NCI-H748 (cell line): ENCODE measurements at regions not wholly inside any gene's neighbourhood (a gene's known extent, or its start where the extent isn't known, plus 50 kb on each side); places are given as distances from the start of the nearest gene placed in this dataset.
"Not testable (repeated sequence)": the region's sequence is repeated elsewhere in the genome, so short reads cannot be mapped to it uniquely, and the experiment has no call there.

Source experiments
- DNase-seq: peaks from one replicate; lab custom pipeline; 2025; ENCODE audit not compliant: unreplicated experiment; lab: John Stamatoyannopoulos, UW

DNA sequence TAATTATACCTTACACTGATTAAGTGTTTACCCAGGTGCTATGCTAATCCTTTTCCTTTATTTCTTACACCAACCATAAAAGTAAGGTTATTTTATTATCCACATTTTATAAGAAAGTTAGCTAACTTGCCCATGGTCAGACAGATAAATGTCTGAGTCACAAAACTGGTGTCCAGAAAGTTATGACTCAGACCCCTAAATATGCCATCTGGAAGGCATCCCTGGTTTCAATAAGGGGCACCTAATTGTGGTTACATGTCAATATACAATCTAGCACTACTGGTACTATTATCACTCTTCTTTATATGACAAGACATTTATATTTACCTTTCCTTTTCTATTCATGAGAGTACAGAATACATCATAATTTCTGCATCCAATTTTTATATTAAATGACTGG lies 496.5 kb upstream of the ADGRL2 start:
- DNase-seq, result peak; percentile 29

DNA sequence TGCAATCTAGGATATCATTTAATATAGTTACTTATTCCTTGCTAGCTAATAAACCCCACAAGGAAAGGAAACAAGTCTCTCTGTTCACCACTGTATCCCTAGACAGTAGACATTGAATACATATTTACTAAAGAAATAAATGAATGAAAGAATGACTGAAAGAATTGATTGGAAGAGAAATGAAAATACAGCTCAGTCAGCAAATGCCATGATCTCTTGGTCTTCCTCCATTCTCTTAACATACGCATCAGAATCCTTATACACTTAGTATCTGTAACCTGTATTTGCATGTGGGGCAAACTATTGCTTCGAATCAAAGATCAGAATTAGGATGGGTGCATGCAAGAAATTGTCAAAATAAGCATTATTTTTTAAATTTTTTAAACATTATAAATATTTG lies 500.8 kb upstream of the ADGRL2 start:
- DNase-seq, result no peak

DNA sequence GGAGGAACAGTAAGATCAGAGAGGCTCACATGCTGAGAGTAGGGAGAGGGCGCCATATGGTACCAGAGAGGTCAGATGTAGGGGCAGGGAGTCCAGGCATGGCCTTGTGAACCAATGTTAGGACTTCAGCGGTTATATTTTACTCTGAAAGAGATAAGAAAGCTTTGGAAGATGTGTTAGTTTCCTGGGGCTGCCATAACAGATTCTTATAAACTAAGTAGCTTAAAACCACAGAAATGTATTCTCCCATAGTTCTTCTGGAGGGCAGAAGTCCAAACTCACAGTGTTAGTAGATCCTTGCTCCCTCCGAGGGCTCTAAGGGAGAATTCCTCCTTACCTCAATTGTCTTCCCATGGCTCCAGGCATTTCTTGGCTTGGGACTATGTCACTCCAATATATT lies 502.5 kb upstream of the ADGRL2 start:
- DNase-seq, result no peak

DNA sequence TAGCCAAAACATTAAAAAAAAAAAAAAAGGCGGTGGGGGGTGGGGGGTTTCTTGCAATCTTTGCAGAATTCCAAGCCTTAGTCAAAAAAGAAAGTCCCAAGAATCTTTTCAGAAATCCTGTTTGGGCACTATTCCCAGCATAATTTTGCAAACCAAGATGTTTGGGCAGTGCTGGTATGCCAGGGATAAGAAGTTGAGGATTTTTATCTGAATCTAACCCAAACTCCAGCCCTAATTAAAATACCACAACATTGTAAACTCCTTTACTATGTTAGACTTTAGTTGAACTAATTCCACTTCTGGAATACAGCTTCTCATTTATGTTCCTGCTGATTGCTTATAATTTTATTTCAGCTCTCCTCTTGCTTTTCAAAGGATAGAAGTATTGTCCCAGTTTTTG lies 504.1 kb upstream of the ADGRL2 start:
- no peak for DNase-seq

DNA sequence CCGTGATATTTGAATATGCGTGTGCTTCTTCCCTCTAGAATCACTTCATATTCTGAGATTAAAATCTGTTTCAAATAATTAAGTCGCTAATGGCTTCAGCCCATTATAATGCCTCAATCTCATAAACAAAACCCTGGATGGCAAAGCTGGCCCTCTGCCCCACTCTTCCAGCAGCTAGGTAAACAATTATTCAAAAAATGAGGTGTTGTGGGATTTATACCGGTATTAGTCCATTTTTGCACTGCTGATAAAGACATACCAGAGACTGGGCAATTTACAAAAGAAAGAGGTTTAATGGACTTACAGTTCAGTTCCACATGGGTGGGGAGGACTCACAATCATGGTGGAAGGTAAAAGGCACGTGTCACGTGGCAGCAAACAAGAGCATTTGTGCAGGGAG lies 510.4 kb upstream of the ADGRL2 start:
- peak; percentile 32 for DNase-seq

DNA sequence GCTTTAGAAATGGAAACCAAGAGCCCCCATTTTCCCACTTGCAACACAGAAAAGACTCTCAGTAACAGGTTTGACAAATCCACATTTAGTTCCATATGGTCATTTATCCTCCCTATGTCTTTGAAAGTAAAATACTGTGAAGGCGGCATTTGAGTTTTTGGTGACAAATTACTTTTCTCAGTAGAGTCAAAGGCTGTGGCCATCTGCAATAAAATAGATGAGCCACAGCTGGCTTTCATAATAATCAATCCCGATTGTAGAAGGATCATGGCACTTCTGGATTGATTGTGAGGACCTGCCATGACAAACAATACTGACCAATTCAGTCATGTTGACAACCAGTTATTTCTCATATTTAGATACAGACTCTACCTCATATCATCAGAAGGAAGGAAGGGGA lies 512.0 kb upstream of the ADGRL2 start:
- DNase-seq, result no peak

DNA sequence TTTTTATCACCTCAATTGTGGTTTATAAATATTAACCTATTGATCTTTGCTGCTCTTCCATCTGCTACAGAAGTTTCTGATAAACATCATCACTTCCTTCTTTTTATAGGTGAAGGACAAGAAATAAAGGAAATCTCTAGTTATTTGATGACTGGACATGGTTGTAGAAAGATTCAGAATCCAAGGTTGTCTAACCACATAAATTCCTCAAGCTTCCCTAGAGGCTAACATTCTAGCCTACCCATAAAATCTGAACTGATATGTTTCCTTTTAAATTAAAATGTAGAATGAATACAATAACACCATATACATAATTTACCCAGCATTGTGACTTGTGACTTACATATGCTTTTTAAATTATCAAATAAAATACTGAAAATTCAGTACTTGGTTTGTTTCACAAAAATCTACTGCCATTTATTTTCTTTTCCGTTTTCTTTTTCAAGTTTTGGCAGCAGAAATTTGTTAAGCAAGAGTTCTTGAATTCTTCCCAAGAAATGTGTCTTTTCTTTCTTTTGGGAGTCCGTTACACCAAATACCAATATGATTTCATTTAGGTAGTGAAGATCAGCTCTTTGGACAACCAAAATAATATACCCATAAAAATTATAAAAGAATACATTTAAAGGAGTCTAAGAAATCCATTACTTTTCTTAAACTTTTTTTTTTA lies 513.2 kb upstream of the ADGRL2 start:
- no peak for DNase-seq

DNA sequence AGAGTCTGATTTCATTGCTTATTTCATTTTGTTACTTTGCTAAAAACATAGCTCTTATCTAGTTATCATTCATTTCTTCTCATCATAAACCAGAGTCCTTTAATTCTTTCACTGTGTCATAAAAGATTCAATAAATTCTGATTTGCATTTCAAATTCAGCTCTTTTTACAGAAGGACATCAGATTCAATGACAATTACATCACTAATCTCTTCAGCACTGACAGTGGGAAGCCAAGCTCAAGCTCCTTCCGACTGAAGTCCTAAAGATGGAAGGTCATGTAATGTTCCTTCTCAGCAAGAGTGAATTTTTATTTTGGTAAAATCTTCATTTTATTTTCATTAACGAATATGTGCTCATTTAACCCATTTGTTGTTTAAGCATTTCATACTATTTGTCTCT lies 530.7 kb upstream of the ADGRL2 start:
- no peak for DNase-seq

DNA sequence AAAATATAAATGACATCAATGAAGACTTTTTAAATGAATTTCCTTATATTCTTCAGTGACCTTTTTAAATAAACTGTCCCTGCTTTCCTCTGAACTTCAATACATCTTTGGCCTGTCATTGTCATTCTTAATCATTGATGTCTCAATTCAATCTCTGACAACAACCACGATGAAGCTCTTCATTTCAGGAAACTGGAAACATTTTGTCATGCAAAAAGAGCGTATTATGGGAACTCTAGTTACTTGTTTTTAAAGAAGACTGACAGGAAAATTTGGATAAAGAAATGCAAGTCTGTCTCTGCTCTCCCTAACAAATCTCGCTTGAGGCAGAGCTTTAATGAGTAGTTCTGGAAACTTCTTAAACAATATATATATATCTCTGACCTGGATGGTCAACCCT lies 535.8 kb upstream of the ADGRL2 start:
- DNase-seq, result no peak

DNA sequence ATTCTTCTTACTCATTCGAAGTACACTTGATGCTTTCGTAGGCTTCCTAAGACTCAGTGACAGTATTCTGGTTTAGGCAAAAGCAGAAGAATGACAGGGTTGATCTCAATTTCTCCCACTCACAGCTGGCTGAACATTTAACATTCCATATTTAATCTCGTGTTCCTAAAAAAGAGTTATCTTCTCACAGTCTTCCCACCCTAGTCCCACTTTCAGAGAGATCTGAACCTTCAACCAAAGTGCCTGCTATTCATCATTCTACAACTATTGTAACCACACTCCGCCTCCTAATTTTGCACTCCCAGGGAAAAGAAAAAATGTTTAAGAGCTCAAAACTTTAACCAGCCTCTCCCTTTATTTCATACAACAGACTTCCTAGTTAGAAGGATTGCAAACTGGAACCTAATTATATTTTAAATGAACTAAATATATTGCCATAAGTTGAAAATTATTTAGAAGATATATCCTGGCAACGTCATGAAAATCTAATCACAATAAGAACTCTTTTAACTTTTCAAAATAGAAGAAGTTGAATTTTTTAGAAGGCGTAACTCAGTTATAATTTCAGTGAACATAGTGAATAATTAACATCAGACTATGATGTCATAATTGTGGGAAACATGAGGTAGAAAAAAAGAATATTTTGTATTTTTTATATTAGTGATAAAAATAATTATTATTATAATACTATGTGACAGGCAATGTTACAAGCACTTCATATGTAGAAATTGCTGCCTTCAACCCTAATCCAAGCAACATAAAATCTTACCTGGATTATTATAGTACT lies 540.9 kb upstream of the ADGRL2 start:
- no peak for DNase-seq

DNA sequence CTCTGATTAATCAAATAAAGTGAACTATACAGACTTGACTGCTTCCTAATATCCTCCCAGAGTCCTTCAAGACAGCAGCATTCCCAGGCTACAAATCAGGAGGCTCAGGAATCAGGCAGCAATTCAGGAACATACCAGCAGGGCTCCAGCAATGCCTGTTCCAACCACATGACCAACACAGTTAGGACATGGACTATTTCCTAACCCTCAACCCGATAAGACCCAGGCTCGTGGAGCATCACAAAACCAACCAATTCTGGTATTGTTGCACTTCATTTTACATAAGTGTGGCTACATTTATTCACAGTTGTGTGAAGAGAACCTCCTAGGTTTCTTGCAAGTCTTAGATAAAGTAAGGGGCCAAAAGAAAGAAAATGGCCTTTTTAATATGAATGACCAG lies 546.2 kb upstream of the ADGRL2 start:
- DNase-seq, result no peak

DNA sequence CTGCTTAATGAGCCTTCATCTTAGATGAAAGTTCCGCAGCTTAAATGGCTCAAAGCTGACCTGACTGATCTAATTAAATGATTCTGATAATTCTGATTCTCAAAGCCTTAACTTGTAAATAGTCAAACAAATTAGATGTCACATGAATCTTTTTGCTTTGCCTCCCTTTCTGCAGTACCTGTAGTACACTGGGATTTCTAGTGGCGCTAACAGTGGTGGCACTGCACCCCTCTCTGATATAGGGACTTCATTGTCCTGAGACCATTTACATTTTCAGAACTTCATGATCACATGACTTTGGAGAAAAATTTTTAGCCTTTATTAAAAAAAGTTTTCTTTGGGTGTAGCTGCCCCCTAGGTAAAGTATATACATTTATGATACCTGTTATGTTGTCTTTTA lies 546.7 kb upstream of the ADGRL2 start:
- no peak for DNase-seq

DNA sequence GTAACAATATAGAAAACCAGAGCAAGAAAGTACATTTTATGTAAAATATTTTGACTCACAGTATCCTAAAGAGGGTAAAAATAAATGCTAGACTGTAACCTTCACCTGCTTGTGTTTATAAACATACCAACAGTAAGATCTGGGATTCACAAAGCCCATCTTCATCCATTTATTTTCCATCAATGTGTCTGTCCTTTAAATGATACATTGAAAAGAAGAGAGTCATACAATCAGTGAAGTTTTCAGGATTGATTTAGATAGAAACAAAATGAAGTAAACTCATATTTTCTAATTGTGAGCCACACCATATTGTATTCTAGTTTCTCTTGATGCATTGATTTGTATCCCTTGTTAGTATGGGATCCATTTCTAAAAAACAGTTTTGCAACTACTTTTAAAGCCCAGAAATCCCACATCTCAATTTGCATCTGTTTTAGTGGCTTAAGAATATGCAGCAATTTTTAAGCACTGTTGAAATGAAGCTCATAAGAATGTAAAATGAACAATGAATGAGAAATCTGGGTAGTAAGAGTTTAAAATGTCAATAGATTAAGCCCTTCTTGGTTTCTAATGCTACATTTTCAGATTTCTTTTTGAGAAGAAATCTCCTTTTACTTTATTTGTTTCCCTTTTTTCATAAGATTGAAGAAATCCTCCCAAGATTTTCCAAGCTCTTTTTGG lies 548.1 kb upstream of the ADGRL2 start:
- DNase-seq, result no peak

DNA sequence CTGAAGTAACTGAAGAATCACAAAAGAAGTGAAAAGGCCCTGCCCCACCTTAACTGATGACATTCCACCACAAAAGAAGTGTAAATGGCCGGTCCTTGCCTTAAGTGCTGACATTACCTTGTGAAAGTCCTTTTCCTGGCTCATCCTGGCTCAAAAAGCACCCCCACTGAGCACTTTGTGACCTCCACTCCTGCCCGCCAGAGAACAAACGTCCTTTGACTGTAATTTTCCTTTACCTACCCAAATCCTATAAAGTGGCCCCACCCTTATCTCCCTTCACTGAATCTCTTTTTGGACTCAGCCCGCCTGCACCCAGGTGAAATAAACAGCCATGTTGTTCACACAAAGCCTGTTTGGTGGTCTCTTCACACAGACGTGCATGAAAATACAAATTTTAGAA lies 549.9 kb upstream of the ADGRL2 start:
- not testable (repeated sequence) for DNase-seq

DNA sequence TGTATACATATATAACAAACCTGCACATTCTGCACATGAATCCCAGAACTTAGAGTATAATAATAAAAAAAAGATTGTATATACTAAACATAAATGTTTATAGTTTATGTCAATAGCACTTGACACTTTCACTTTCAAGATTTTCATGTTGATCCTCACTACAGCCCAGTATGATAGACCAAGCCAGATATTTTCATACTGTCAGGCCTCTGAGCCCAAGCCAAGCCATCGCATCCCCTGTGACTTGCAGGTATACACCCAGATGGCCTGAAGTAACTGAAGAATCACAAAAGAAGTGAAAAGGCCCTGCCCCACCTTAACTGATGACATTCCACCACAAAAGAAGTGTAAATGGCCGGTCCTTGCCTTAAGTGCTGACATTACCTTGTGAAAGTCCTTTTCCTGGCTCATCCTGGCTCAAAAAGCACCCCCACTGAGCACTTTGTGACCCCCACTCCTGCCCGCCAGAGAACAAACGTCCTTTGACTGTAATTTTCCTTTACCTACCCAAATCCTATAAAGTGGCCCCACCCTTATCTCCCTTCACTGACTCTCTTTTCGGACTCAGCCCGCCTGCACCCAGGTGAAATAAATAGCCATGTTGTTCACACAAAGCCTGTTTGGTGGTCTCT lies 555.5 kb upstream of the ADGRL2 start:
- DNase-seq, result not testable (repeated sequence)

DNA sequence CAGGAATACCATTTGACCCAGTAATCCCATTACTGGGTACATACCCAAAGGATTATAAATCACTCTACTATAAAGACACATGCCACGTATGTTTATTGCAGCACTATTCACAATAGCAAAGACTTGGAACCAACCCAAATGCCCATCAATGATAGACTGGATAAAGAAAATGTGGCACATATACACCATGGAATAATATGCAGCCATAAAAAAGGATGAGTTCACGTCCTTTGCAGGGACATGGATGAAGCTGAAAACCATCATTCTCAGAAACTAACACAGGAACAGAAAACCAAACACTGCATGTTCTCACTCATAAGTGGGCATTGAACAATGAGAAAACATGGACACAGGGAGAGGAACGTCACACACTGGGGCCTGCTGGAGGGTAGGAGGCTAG lies 556.1 kb upstream of the ADGRL2 start:
- not testable (repeated sequence) for DNase-seq

DNA sequence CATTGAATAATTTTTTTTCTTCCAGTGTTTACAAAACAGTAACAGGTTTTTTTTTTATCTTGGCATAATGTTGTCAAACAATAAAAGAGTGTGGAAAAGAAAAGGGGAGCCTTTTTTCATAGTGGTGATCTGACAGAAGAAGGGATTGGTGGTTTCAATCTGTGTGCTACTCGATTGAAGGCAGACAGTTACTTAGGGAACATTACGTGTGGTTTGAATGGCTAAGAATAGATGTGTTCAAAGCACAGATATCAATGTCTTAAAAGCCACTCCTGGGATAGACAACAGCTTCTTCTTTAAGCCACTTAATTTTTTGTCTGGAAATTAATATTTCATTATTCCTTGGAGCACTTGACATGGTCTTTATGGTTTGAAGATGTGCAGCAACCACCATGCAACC lies 558.6 kb upstream of the ADGRL2 start:
- DNase-seq, result no peak

DNA sequence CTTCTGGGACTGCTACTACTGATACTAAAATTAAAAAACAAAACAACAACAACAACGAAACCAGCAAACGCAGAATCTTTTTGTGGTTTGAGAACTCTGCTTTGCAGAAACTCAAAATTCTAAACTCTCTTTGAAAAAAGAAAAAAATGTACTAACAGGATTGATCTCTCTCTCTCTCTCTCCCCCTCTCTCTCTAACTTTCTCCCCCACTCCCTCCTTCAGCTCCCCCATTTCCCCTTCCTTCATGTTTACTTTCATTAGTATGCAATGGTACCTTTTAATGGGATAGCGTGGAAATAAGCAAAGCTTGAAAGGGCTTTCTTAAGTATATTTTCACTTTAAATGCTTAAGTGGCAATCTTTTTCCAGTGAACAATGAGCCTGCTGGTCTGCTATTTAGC lies 562.6 kb upstream of the ADGRL2 start:
- no peak for DNase-seq

DNA sequence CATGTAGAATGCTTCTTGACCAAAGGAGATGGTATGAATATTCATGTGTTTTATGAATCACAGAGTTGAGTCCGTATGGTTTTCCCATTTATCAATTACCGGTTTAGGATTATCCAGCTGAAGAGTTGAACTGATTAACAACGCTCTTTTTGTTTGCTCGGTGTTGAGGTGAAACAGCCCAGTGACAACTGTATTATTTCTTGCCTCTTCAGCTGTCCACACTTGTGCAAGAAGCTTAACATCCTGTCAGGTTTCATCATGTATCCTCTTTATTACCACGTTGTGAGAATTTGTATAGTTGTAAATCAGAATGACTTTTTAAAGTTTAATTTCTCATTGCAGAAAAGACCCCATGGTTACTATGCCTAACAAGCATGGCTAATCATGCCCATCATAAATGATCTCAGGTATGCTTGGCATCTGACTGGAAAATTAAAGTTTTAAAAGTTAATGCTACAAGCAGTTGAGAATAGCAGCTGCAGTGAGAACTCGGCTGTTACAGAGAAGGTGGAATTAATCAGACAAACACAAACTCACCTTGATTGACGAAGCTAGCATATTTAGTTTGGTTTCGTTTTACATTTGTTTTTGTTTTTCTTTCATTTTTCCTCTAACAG lies 563.2 kb upstream of the ADGRL2 start:
- DNase-seq, result peak; percentile 42

DNA sequence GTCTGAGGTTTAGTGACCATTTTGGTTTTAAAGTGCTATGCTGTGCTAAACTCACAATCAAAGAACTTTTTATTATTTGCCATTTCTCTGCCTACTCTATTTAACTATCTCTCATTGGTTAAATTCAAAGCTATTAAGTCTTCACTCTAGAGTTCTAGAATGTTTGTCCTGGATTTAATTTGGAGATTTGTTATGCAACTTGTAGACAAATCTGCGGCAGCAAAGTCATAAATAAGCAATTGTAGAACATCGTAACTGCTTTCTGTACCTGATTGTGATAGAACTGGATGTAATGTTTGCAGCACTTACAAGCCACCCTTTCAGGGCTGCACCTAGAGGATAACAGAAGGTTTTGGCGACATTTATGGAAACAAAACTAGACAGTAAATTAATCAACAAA lies 566.5 kb upstream of the ADGRL2 start:
- DNase-seq, result no peak

DNA sequence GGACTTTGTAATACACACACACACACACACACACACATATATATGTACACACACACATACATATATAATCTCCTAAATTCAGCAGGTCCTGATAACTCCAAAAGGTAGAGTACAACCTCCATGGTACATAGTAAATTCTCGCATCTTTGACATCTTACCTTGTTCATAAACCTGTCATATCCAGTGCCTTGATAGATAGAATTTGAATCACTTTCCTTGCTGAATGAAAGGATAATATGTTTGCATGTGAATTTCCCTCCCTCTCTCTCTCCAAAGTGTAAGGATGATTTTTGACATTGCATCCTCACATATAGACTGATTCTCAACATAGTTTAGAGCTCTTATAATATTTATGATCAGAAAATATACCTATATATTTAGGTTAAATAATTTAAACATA lies 567.1 kb upstream of the ADGRL2 start:
- DNase-seq, result no peak
